ENCODE measurements at regions not wholly inside any gene's neighbourhood (a gene's known extent, or its start where the extent isn't known, plus 50 kb on each side); places are given as distances from the start of the nearest gene placed in this dataset.
"Not testable (repeated sequence)": the region's sequence is repeated elsewhere in the genome, so short reads cannot be mapped to it uniquely, and the experiment has no call there.

DNA sequence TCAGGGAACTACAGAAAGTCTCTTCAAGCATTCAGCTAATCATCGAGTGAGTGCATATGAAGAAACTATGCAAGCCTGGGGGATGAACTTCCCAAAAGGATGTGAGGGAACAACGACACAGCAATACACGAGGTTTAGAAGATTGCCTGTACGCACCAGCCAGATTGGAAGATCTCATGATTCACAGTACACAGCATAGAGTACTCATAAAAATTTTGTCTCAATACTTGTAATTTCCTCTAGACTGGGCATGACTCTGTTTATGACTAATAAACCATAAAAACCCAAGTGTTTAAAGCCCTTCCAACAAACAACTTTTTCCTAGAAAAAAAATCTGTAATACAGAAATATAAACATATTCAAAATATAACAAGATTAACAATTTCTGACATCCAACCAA is 279.7 kb downstream of the KCNJ3 start:
- no peak for DNase-seq

DNA sequence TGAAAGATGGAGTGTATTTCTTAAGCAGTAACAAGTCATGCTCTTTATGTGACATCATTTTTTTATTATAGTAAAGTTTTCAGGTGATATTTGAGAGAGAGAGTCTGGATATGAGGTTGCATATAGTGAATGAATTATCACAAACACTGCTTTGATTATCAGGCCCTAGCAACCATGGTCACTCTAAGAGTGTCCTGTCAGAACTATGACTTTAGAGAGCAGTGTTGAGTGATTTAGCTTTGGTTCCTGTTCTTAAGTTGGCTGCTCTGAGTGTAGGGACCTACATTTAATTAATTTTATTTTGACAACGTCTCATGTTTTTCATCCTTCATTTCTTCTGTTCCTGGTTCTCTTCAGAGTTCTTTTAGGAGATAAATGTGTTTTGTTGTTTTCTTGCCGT is 275.5 kb downstream of the KCNJ3 start:
- DNase-seq, result no peak

DNA sequence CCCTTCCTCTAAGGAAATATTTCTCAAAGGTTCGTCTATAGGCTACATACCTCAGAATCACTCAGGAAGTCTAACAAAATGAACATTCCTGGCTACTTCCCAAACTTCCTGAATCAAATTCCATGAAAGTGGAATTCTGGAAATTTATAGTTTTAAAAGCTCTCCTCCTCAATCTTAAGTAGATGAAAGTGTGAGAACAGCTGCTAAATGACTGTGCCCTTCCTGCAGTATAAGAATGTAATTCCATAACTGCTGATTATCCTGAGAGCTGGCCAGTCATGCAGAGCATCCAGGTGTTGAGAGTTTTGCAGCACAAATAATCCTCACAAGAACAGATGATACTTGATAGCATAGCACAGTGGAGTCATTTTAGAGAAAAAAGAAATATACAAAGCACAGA is 265.0 kb downstream of the KCNJ3 start:
- no peak for DNase-seq

DNA sequence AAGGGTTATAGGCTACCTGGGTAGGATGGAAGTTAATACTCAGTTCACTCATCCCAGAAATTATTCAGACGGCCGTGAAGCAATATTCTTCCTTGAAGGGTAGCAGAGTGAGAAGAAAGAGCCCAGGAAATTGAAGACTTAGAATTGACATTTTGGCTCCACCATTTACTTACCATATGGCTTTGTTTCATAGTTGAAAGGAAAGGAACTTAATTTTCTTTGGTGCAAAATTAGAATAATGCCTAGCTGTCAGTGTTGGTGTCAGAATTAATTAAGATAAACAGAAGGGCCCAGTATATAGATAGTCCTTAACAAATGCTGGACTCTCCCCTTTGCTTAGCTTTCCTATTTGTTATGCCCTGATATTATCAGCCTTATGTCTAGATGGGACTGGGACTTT is 263.2 kb downstream of the KCNJ3 start:
- no peak for DNase-seq

DNA sequence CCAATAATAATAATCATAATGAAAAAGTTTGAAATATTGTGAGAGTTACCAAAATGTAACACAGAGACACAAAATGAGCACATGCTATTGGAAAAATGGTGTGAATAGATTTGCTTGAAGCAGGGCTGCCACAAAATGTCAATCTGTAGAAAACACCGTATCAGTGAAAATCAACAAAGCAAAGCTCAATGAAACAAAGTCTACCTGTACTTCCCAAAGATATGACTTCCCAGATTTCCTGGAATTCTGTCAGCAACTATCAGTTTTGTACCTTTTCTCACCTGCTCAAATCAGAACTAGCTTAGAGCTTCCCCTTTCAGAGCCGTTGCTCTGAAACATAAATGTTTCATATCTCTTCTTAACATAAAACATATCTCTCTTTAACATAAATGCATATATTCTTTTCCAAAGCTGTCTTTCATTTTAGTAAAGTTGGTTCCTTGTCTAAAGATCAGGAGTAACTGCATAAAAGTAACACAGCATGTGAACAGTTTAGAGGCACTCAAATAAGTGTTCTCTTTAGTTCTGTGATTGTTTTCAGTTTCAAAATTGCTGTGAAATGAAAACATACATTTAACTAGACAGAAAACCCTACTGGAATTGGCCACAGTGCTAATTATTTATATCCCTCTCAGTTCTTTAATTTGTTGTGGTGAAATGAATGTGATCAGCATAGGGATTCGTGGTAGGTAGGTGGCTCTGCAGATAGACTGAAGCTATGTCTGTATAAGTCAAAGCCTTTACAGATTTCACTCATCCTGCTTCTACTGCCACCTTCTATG is 262.5 kb downstream of the KCNJ3 start:
- no peak for DNase-seq

DNA sequence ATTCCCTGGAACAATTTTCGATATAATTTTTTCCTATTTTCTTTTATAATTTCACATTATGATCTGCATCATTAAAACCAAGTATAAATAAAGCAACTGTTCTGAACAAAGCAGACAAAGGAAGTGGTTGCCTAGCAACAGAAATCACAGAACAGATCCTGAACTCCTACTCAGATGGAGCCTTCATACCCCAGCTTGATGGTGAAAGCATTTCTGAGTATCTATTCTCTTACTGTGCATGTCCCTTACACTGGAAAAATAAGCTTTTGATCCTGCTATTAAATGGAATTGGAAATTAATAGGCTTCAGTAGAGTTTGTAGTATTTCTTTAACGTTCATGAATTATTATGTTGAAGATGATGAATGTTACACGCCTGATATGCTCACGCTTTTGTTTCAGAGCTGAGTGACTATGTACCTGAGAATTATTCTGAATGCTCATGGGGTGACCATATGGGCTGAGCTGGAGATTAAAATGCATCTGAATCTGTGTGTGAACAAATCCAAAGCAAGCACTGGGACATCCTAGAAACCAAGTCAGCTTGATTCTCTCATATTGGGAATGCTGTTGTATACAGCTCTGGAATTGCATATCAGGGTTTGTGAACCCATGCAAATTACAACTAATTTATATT is 254.0 kb downstream of the KCNJ3 start:
- DNase-seq, result peak; percentile 6

DNA sequence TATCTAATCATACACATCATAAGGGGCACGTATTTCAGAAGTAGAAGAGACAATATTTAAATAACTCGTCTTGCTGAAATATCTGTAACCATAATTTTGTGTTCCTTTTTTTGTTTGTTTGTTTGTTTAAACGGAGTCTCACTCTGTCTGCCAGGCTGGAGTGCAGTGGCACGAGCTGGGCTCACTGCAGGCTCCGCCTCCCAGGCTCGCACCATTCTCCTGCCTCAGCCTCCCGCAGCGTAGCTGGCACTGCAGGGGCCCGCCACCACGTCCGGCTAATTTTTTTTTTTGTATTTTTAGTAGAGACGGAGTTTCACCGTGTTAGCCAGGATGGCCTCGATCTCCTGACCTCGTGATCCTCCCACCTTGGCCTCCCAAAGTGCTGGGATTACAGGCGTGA is 248.9 kb downstream of the KCNJ3 start:
- not testable (repeated sequence) for DNase-seq

DNA sequence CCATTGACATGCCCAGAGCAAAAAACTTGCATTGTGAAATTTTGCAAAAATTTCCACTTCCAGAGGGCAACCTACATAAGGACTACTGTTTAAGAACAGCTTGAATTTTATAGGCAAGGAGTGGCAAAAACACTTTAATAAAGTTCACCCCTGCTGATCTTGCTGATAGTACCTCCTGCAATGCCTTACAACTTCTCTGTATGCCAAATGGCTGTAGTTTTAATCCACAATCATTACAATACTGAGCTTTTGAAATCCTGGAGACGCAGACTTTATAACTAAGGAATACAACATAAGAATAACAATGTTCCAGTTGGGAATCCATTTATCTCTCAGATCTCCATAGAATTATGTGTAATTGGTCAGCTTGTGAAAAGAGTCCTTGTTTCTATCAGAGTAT is 247.5 kb downstream of the KCNJ3 start:
- no peak for DNase-seq

DNA sequence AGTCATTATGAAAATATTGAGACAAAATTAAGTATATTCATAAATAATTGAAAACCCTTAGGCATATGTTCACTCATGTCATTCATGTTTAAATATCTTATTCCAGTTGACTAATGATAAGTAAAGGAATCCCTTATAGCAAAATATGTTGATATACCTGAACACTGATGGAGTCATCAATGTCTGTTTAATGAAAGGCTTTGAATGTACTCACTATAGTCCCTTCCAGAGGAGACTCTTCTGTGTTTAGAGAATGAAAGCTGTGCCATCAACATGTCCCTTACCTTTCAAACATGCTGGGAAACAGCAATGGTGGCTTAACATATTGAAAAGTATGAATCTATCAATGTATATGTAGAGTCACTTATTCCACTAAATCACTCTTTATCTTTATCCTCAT is 242.9 kb downstream of the KCNJ3 start:
- DNase-seq, result no peak

DNA sequence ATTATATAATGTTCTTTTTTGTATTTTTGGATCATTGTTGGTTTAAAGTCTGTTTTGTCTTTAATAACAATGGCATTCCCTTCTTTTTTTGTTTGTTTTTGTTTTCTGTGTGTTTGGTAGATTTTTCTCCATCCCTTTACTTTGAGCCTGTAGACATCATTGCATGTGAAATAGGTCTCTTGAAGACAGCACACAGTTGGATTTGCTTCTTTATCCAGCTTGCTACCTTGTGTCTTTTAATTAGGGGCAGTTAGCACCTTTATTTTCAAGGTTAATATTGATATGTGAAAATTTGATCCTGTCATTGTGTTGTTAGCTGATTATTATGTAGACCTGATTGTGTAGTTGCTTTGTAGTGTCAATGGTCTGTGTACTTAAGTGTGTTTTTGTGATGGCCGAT is 235.7 kb downstream of the KCNJ3 start:
- no peak for DNase-seq

DNA sequence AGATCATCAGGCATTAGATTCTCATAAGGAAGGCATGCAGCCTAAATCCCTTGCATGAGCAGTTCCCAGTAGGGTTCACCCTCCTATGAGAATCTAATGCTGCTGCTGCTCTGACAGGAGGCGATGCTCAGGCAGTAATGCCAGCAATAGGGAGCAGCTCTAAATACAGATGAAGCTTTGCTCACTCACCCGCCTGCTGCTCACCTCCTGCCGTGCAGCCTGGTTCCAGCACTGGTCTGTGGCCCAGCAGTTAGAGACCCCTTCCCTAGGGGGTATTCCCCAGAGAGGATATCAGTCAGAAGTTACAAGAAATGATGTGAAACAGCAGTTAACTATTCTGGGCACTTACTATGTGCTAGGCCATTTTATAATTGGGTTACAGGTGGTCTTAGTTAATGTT is 226.0 kb downstream of the KCNJ3 start:
- no peak for DNase-seq

DNA sequence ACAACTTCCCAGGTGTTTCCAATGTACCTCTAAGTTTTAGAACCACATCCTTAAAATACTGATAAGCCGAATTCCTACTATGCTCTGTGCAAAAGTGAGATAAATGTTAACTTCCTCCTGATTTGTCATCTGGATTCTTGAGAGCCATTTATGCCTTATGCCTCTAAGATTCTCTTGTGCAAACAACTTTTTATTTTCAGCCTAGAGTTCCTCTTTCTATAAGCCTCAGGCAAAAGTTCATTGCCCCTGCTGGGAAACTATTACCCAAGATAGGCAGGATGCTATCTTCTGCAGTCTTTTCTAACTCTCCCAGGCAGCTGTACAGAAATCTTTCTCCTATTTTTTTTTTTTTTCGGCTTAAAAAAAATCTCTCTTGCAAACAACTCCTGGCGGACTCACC is 216.1 kb downstream of the KCNJ3 start:
- peak; percentile 39 for DNase-seq

DNA sequence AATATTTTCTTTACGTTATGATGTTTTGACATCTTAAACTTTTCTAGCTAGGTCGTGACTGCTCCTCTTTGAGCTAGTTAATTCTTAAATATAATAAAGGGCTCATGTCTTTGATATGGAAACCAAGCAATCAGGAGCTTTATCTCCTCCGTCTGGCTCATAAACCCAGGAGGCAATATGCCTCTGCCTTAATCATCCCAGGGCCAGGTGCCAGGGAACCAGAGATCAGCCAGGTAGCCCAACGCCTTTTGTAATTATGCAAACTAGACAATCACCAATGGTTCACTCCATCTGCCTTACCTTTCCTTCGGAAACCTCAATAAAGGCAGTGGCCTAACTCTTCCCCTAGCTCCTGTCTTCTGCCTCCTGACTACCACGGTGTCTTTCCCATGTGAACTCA is 213.7 kb downstream of the KCNJ3 start:
- no peak for DNase-seq

DNA sequence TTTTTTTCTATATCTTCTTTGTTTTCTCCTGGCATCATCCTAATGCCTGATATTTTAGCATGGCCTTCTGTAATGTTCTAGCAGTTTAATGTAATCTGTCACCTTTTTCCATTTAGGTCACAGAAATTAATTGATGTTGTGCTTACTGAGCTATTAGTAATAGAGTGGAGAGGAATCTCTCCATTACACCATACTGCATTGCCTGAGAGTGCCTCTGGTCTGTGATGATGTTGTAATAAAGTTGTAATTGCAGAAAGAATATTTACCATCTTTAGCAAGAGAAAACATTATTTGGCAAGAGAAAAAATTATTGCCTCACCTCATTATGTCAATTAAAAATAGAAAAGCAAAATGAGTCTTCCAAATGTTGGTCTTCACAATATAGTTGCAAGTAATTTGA is 213.2 kb downstream of the KCNJ3 start:
- DNase-seq, result no peak

DNA sequence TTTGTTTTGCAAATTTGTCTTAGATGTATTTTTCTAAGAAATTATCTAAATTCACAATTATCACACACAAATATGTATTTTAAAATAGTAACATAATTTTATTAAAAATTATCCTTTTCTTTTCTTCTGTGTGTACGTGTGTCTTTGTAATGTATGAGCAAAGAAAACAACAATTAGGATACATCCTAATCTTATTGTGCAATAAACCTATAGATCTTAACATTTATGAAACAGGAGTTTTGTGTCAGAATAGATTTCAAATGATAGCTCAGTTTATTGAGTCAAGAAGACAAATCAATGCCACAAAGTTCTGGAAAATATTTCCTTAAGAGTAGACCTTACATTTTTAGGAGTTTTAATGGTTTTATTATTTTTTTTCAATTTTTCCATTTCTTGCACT is 212.2 kb downstream of the KCNJ3 start:
- DNase-seq, result no peak

DNA sequence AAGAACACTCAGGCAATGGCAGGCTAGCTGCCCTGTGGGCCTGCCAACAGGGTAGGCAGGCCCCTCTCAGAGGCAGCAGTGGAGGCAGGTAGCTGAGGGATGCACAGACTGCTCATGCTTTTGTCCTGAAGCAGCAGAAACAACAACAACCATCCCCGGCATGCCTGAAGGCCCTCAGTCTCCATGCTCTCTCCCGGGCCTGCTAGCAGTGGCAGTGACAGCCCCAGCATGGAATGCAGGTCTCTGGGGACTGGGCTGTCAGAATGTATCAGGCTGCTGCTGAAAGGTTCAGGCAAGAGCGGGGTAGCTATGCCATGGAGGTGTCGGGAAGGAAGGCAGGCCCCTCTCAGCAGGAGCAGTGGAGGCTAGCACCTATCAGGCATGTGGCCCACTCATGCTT is 209.8 kb downstream of the KCNJ3 start:
- no peak for DNase-seq

Measured in NCI-H226 (cell line).